HepG2 (cell line): ENCODE measurements at regions not wholly inside any gene's neighbourhood (a gene's known extent, or its start where the extent isn't known, plus 50 kb on each side); places are given as distances from the start of the nearest gene placed in this dataset.

Source experiments
- ATAC-seq: fragments of 200-7000 bp; cut with Tn5 transposase; 3 replicates; pipeline ENCODE4 v1.9.1; 2020; ENCODE audit warnings: mild to moderate bottlenecking, moderate library complexity
- BruUV-seq: library from RNA; stranded (reverse); fragments of 400-500 nt; replicated peaks from 2 replicates; lab custom pipeline; 2021; lab: Mats Ljungman, UMichigan
- CTCF ChIA-PET: fragments of 300-600 bp; formaldehyde crosslinking; extraction: SDS; loops from one replicate; lab custom pipeline; 2021; ENCODE audit warnings: low total read pairs, inconsistent platforms, low intra/inter-chr PET ratio; lab: Yijun Ruan, JAX
- POLR2A ChIA-PET: fragments of 350-600 bp; sonication (Branson Sonifier 250); formaldehyde crosslinking; loops from one replicate; lab custom pipeline; 2020; ENCODE audit warnings: antibody characterized with exemption, inconsistent platforms; lab: Yijun Ruan, JAX
- DNase-seq: peaks from one replicate; pipeline ENCODE4 v3.0.0-alpha.2; 2015; ENCODE audit warnings: low spot score
- FAIRE-seq: peaks from 3 replicates; lab custom pipeline; 2011; peaks lifted over from hg19 to GRCh38; lab: Jason Lieb, UNC
- H2AFZ ChIP-seq: one replicate; pipeline ENCODE4 v1.6.1; 2011; ENCODE audit warnings: low read length, inconsistent platforms
- H3K27ac ChIP-seq: fragments of 300-600 bp; 3 replicates; pipeline ENCODE4 v1.8.0; 2011; ENCODE audit warnings: mixed run types, mild to moderate bottlenecking, mixed read lengths, low read length, inconsistent platforms; ENCODE audit not compliant: insufficient read depth; ENCODE audit errors: extremely low read length
- H3K27me3 ChIP-seq, 2 experiments: fragments of 200-600 bp in 1 of 2; 2 replicates in 1 of 2; 3 replicates in 1 of 2; pipeline versions ENCODE4 v1.6.0 to v1.8.0; 2011; ENCODE audit warnings: low read length in 2 of 2, mild to moderate bottlenecking in 2 of 2, moderate library complexity in 2 of 2, inconsistent platforms in 1 of 2; ENCODE audit not compliant: insufficient read depth in 2 of 2, control insufficient read depth in 1 of 2
- H3K36me3 ChIP-seq, 2 experiments: fragments of 200-600 bp in 1 of 2; replicated peaks in 1 of 2; 2 replicates in 1 of 2; 3 replicates in 1 of 2; pipeline versions ENCODE4 v1.5.1 to v1.8.0; 2011; ENCODE audit warnings: low read length in 2 of 2, inconsistent platforms in 1 of 2; ENCODE audit not compliant: insufficient read depth in 2 of 2, control insufficient read depth in 1 of 2
- H3K4me1 ChIP-seq: 2 replicates; pipeline ENCODE4 v1.5.1; 2012; ENCODE audit warnings: low read length, inconsistent platforms; ENCODE audit not compliant: insufficient read depth
- H3K4me2 ChIP-seq: 2 replicates; pipeline ENCODE4 v1.6.0; 2011; ENCODE audit warnings: low read depth, low read length, inconsistent platforms
- H3K4me3 ChIP-seq, 3 experiments: fragments of 200-600 bp in 1 of 3; sonication (generic), shearing (Covaris generic) in 1 of 3; replicated peaks in 1 of 3; 2 replicates each; pipeline ENCODE4 v1.5.1; 2011 to 2016; ENCODE audit warnings: low read length in 3 of 3, inconsistent platforms in 2 of 3, low read depth in 2 of 3, mild to moderate bottlenecking in 2 of 3, control low read depth in 1 of 3, mixed read lengths in 1 of 3; ENCODE audit not compliant: insufficient read depth in 1 of 3
- H3K79me2 ChIP-seq: one replicate; pipeline ENCODE4 v1.6.1; 2011; ENCODE audit warnings: low read length, inconsistent platforms; ENCODE audit not compliant: insufficient read depth
- H3K9ac ChIP-seq: 2 replicates; pipeline ENCODE4 v1.6.0; 2011; ENCODE audit warnings: mild to moderate bottlenecking, low read depth, low read length, inconsistent platforms; ENCODE audit not compliant: insufficient read depth
- H3K9me3 ChIP-seq: 2 replicates; pipeline ENCODE4 v1.5.1; 2012; ENCODE audit warnings: mild to moderate bottlenecking, low read length
- H4K20me1 ChIP-seq: 2 replicates; pipeline ENCODE4 v1.6.0; 2011; ENCODE audit warnings: inconsistent platforms, mild to moderate bottlenecking, low read length, moderate library complexity; ENCODE audit not compliant: insufficient read depth
- ATRX ChIP-seq: sonication (generic); formaldehyde crosslinking; IDR thresholded peaks from 2 replicates; pipeline ENCODE4 v1.4.0; 2020; ENCODE audit warnings: missing genetic modification reagents, borderline replicate concordance
- FOXP4 ChIP-seq: sonication (generic); formaldehyde crosslinking; IDR thresholded peaks from 2 replicates; pipeline ENCODE4 v1.4.0; 2020; ENCODE audit warnings: missing genetic modification reagents
- GATAD2A ChIP-seq: IDR thresholded peaks from 2 replicates; pipeline ENCODE4 v1.6.1; 2016
- GLMP ChIP-seq: sonication (generic); formaldehyde crosslinking; IDR thresholded peaks from 2 replicates; pipeline ENCODE4 v1.9.0; 2021; ENCODE audit warnings: missing genetic modification reagents, mild to moderate bottlenecking, borderline replicate concordance
- IRF2 ChIP-seq: IDR thresholded peaks from 2 replicates; pipeline ENCODE4 v1.6.1; 2018; ENCODE audit warnings: missing genetic modification reagents, missing compliant biosample characterization
- KLF16 ChIP-seq, 2 experiments: sonication (generic) in 1 of 2; formaldehyde crosslinking in 1 of 2; IDR thresholded peaks; 2 replicates each; pipeline versions ENCODE4 v1.6.1 to v1.8.0; 2016 to 2023; ENCODE audit warnings: missing genetic modification reagents in 2 of 2, missing compliant biosample characterization in 1 of 2
- KMT2A ChIP-seq: sonication (generic); formaldehyde crosslinking; IDR thresholded peaks from 2 replicates; pipeline ENCODE4 v1.4.0; 2020; ENCODE audit warnings: missing genetic modification reagents
- MATR3 ChIP-seq: sonication (generic); formaldehyde crosslinking; IDR thresholded peaks from 2 replicates; pipeline ENCODE4 v1.4.0; 2020; ENCODE audit warnings: missing genetic modification reagents
- NCOA5 ChIP-seq: sonication (generic); formaldehyde crosslinking; IDR thresholded peaks from 2 replicates; pipeline ENCODE4 v1.4.0; 2020; ENCODE audit warnings: missing genetic modification reagents
- PHF5A ChIP-seq: IDR thresholded peaks from one replicate; pipeline ENCODE4 v1.6.1; 2018; ENCODE audit warnings: low read depth, missing genetic modification reagents; ENCODE audit not compliant: unreplicated experiment
- RCOR2 ChIP-seq: IDR thresholded peaks from 2 replicates; pipeline ENCODE4 v1.6.1; 2016; ENCODE audit warnings: missing biosample characterization, missing genetic modification reagents
- TEAD3 ChIP-seq: optimal IDR thresholded peaks from 2 replicates; pipeline ENCODE3; 2016; ENCODE audit warnings: borderline replicate concordance
- THAP7 ChIP-seq: sonication (generic); formaldehyde crosslinking; IDR thresholded peaks from 2 replicates; pipeline ENCODE4 v1.8.1; 2023; ENCODE audit warnings: mild to moderate bottlenecking, missing genetic modification reagents
- ZNF333 ChIP-seq: sonication (generic); formaldehyde crosslinking; IDR thresholded peaks from 2 replicates; pipeline ENCODE4 v1.4.0; 2020; ENCODE audit warnings: mild to moderate bottlenecking, missing genetic modification reagents, borderline replicate concordance
- ZNF644 ChIP-seq: IDR thresholded peaks from 2 replicates; pipeline ENCODE4 v1.6.1; 2016; ENCODE audit warnings: low read depth
- ZNF674 ChIP-seq: sonication (generic); formaldehyde crosslinking; IDR thresholded peaks from 2 replicates; pipeline ENCODE4 v1.5.0; 2020; ENCODE audit warnings: low read depth, mild to moderate bottlenecking, missing genetic modification reagents
- ZNF800 ChIP-seq: sonication (generic); formaldehyde crosslinking; IDR thresholded peaks from 2 replicates; pipeline ENCODE4 v1.4.0; 2020; ENCODE audit warnings: missing genetic modification reagents
- ZNF839 ChIP-seq: sonication (generic); formaldehyde crosslinking; IDR thresholded peaks from 2 replicates; pipeline ENCODE4 v1.4.0; 2020; ENCODE audit warnings: missing genetic modification reagents, mild to moderate bottlenecking, borderline replicate concordance
- ZNF878 ChIP-seq: sonication (generic); formaldehyde crosslinking; IDR thresholded peaks from 2 replicates; pipeline ENCODE4 v1.8.1; 2023; ENCODE audit warnings: mild to moderate bottlenecking, missing genetic modification reagents, moderate library complexity
- WGBS: methylation state at CpG from one replicate; pipeline ENCODE4 v1.1.6; 2017; ENCODE audit warnings: low lambda C conversion rate; 5-methylcytosine and 5-hydroxymethylcytosine counted together
- in situ Hi-C: cut with HindIII; loops from 2 replicates; pipeline ENCODE4 v1.10.0; 2017; ENCODE audit warnings: low pct_unique_long_range_greater_than_20kb; ENCODE audit not compliant: extremely low pct_ligation_motif_present
- intact Hi-C: fragments of 100-400 bp; cut with micrococcal nuclease; formaldehyde crosslinking; loops from one replicate; pipeline ENCODE4 v1.10.0; 2022; ENCODE audit not compliant: unreplicated experiment

- Histone ChIP-seq H3K9ac (no peak overlapping the region), H3K27me3 (no peaks in the 10 kb centered on the region; a peak in 1 of 5 replicates), H3K4me2 (no peak overlapping the region), H4K20me1 (0 out of 2 replicates have a peak, but pooled peaks cover 6% of the 10 kb centered on the region), H3K4me3 (no peak overlapping the region), H3K36me3 (no peaks in the 10 kb centered on the region), H3K79me2 (peaks cover 66% of the 10 kb centered on the region), H3K4me1 (peaks cover 35% of the 10 kb centered on the region), H2AFZ (no peak overlapping the region), H3K27ac (no peak overlapping the region), H3K9me3 (no peaks in the 10 kb centered on the region)
- WGBS = 95% methylated on average over 5 of the region's 5 CpGs
- intact Hi-C loops = loop anchor here (10.0 kb wide), 2 partner anchors 161 to 301 kb away; no protein-coding TSS in a partner anchor
- no peak for DNase-seq
- FAIRE-seq = no peak
- ATAC-seq = no peak
- in situ Hi-C loops = no loop called here
- ChIA-PET POLR2A (no interaction called here), CTCF (no interaction called here)
- no TSS peak for BruUV-seq
- TF ChIP-seq MATR3 (CRISPR knock-in tag) (no peak), RCOR2 (CRISPR knock-in tag) (no peak), KMT2A (CRISPR knock-in tag) (no peak), THAP7 (CRISPR knock-in tag) (no peak), GLMP (CRISPR knock-in tag) (no peak), TEAD3 (CRISPR knock-in tag) (no peak), IRF2 (CRISPR knock-in tag) (no peak), ATRX (CRISPR knock-in tag) (no peak), ZNF878 (no peak), ZNF800 (CRISPR knock-in tag) (no peak), NCOA5 (CRISPR knock-in tag) (no peak), PHF5A (CRISPR knock-in tag) (no peak), ZNF644 (CRISPR knock-in tag) (no peak), ZNF674 (CRISPR knock-in tag) (no peak), KLF16 (CRISPR knock-in tag; IDR thresholded peaks at IDR 0.05) (no peak), GATAD2A (no peak), FOXP4 (no peak), ZNF839 (CRISPR knock-in tag) (no peak), ZNF333 (CRISPR knock-in tag) (no peak)
Measured at GRCh38 chr14:89613260-89614008, 196.4 kb upstream of the FOXN3 start.
